GM23338 (cell line): ENCODE measurements at regions not wholly inside any gene's neighbourhood (a gene's known extent, or its start where the extent isn't known, plus 50 kb on each side); places are given as distances from the start of the nearest gene placed in this dataset.

ENCODE experiments used
- ATAC-seq: fragments of 200-7000 bp; cut with Tn5 transposase; 3 replicates; pipeline ENCODE4 v1.9.1; 2020
- DNase-seq: peaks from one replicate; pipeline ENCODE4 v3.0.0-alpha.2; 2015; ENCODE audit warnings: low spot score
- H2AFZ ChIP-seq: fragments of 200-600 bp; sonication (generic); 2 replicates; pipeline ENCODE4 v1.8.0; 2016; ENCODE audit warnings: antibody characterized with exemption, mild to moderate bottlenecking, moderate library complexity
- H3F3A ChIP-seq: fragments of 200-600 bp; sonication (generic); replicated peaks from 2 replicates; pipeline ENCODE4 v1.8.0; 2017; ENCODE audit warnings: antibody characterized with exemption, mixed run types, low read depth
- H3K27ac ChIP-seq: fragments of 200-600 bp; sonication (generic); 2 replicates; pipeline ENCODE4 v1.6.1; 2016; ENCODE audit warnings: low read depth
- H3K27me3 ChIP-seq: fragments of 200-600 bp; sonication (generic); 2 replicates; pipeline ENCODE4 v1.8.0; 2016; ENCODE audit warnings: mild to moderate bottlenecking, mixed run types, moderate library complexity; ENCODE audit not compliant: insufficient read depth
- H3K36me3 ChIP-seq: fragments of 200-600 bp; sonication (generic); 2 replicates; pipeline ENCODE4 v1.8.0; 2016; ENCODE audit warnings: mild to moderate bottlenecking; ENCODE audit not compliant: insufficient read depth
- H3K4me1 ChIP-seq: fragments of 200-600 bp; sonication (generic); 2 replicates; pipeline ENCODE4 v1.8.0; 2016; ENCODE audit warnings: mild to moderate bottlenecking, moderate library complexity; ENCODE audit not compliant: insufficient read depth
- H3K4me2 ChIP-seq: fragments of 200-600 bp; sonication (generic); 2 replicates; pipeline ENCODE4 v1.7.1; 2017; ENCODE audit warnings: mixed run types
- H3K4me3 ChIP-seq: fragments of 200-600 bp; sonication (generic); 2 replicates; pipeline ENCODE4 v1.6.1; 2016; ENCODE audit warnings: mixed run types
- H3K79me2 ChIP-seq: fragments of 200-600 bp; sonication (generic); replicated peaks from 2 replicates; pipeline ENCODE4 v1.8.0; 2017; ENCODE audit warnings: mild to moderate bottlenecking; ENCODE audit not compliant: insufficient read depth
- H3K9me2 ChIP-seq: fragments of 200-600 bp; sonication (generic); 2 replicates; pipeline ENCODE4 v1.8.0; 2017; ENCODE audit not compliant: insufficient read depth
- H4K20me1 ChIP-seq: fragments of 200-600 bp; sonication (generic); replicated peaks from 2 replicates; pipeline ENCODE4 v1.8.0; 2017; ENCODE audit warnings: mild to moderate bottlenecking; ENCODE audit not compliant: insufficient read depth
- H3K27ac Mint-ChIP-seq: 2 replicates; pipeline ENCODE4 v1.8.0; 2020; ENCODE audit warnings: inconsistent platforms, mild to moderate bottlenecking, moderate library complexity, mixed read lengths
- H3K27me3 Mint-ChIP-seq: 3 replicates; pipeline ENCODE4 v1.8.0; 2022; ENCODE audit warnings: low read depth, mild to moderate bottlenecking, moderate library complexity, mixed read lengths, inconsistent platforms; ENCODE audit not compliant: insufficient read depth, poor library complexity
- H3K36me3 Mint-ChIP-seq: 3 replicates; pipeline ENCODE4 v1.8.0; 2021; ENCODE audit warnings: low read depth, mild to moderate bottlenecking, inconsistent platforms, moderate library complexity, mixed read lengths
- H3K4me1 Mint-ChIP-seq: 3 replicates; pipeline ENCODE4 v1.8.0; 2020; ENCODE audit warnings: mild to moderate bottlenecking, inconsistent platforms, mixed read lengths
- H3K4me3 Mint-ChIP-seq: 3 replicates; pipeline ENCODE4 v1.8.0; 2021; ENCODE audit warnings: moderate library complexity, mild to moderate bottlenecking, inconsistent platforms, mixed read lengths
- H3K9me3 Mint-ChIP-seq: 3 replicates; pipeline ENCODE4 v1.8.0; 2020; ENCODE audit warnings: moderate library complexity, mild to moderate bottlenecking, inconsistent platforms, mixed read lengths
- CREB1 ChIP-seq: fragments of 250-450 bp; sonication (Bioruptor Pico); IDR thresholded peaks from 2 replicates; pipeline ENCODE4 v1.5.0; 2020; ENCODE audit warnings: low read depth, mild to moderate bottlenecking, moderate library complexity
- ETS1 ChIP-seq: IDR thresholded peaks from 2 replicates; pipeline ENCODE4 v1.6.1; 2016; ENCODE audit warnings: antibody characterized with exemption
- EZH2 ChIP-seq: fragments of 200-600 bp; sonication (generic); IDR thresholded peaks from one replicate; pipeline ENCODE4 v1.8.0; 2017; ENCODE audit warnings: antibody characterized with exemption, mild to moderate bottlenecking, low read depth; ENCODE audit not compliant: unreplicated experiment
- EZH2phosphoT487 ChIP-seq: fragments of 200-600 bp; sonication (generic); IDR thresholded peaks from one replicate; pipeline ENCODE4 v1.8.1; 2018; ENCODE audit warnings: antibody characterized with exemption; ENCODE audit not compliant: unreplicated experiment
- JUNB ChIP-seq: IDR thresholded peaks from one replicate; pipeline ENCODE4 v1.6.1; 2016; ENCODE audit warnings: antibody characterized with exemption; ENCODE audit not compliant: unreplicated experiment
- NANOG ChIP-seq: IDR thresholded peaks from 2 replicates; pipeline ENCODE4 v1.6.1; 2016; ENCODE audit warnings: antibody characterized with exemption, borderline replicate concordance
- POLR2AphosphoS5 ChIP-seq: IDR thresholded peaks from 2 replicates; pipeline ENCODE4 v1.6.1; 2016; ENCODE audit warnings: antibody characterized with exemption, low read depth
- STAT1 ChIP-seq: IDR thresholded peaks from one replicate; pipeline ENCODE4 v1.6.1; 2016; ENCODE audit warnings: antibody characterized with exemption; ENCODE audit not compliant: unreplicated experiment
- ZNF114 ChIP-seq: fragments of 250-450 bp; sonication (Bioruptor Pico); IDR thresholded peaks from 2 replicates; pipeline ENCODE4 v1.5.0; 2020; ENCODE audit warnings: mild to moderate bottlenecking, moderate library complexity
- ZNF331 ChIP-seq: fragments of 250-450 bp; sonication (Bioruptor Pico); IDR thresholded peaks from 2 replicates; pipeline ENCODE4 v1.5.0; 2020; ENCODE audit warnings: low read depth, mild to moderate bottlenecking, moderate library complexity
- ZNF462 ChIP-seq: fragments of 250-450 bp; sonication (Bioruptor Pico); IDR thresholded peaks from 2 replicates; pipeline ENCODE4 v1.5.0; 2020; ENCODE audit warnings: mild to moderate bottlenecking, moderate library complexity
- TF ChIP-seq, protein P1 (sequence below), 2 experiments: fragments of 200-600 bp in 1 of 2; sonication (generic) in 1 of 2; conservative IDR thresholded peaks; 2 replicates each; pipeline versions ENCODE4 v1.5.1 to v1.6.1; 2016 to 2017; ENCODE audit warnings: antibody characterized with exemption in 2 of 2, low read depth in 2 of 2, mild to moderate bottlenecking in 2 of 2, moderate library complexity in 1 of 2
- TF ChIP-seq, protein P2 (sequence below): IDR thresholded peaks from one replicate; pipeline ENCODE4 v1.6.1; 2018; ENCODE audit warnings: antibody characterized with exemption; ENCODE audit not compliant: unreplicated experiment

GRCh38 chr6:164412566-164412965 lies 896.8 kb downstream of the C6orf118 start:
- peaks cover 5% of the 10 kb centered on the region for H3K9me2 ChIP-seq
- H3K4me3 ChIP-seq, result no peak overlapping the region
- peaks cover 8% of the 10 kb centered on the region; the same call in 1 of the 2 replicates for H3K4me1 ChIP-seq
- H3F3A ChIP-seq, result no peaks in the 10 kb centered on the region
- H3K27ac Mint-ChIP-seq, result no peak overlapping the region
- no peak for TF ChIP-seq EZH2phosphoT487
- TF ChIP-seq ETS1, result no peak
- TF ChIP-seq ZNF462 (CRISPR knock-in tag), result no peak
- no peak for TF ChIP-seq POLR2AphosphoS5
- TF ChIP-seq CREB1 (CRISPR knock-in tag), result no peak
- TF ChIP-seq ZNF331 (CRISPR knock-in tag), result no peak
- TF ChIP-seq, protein P1, sequence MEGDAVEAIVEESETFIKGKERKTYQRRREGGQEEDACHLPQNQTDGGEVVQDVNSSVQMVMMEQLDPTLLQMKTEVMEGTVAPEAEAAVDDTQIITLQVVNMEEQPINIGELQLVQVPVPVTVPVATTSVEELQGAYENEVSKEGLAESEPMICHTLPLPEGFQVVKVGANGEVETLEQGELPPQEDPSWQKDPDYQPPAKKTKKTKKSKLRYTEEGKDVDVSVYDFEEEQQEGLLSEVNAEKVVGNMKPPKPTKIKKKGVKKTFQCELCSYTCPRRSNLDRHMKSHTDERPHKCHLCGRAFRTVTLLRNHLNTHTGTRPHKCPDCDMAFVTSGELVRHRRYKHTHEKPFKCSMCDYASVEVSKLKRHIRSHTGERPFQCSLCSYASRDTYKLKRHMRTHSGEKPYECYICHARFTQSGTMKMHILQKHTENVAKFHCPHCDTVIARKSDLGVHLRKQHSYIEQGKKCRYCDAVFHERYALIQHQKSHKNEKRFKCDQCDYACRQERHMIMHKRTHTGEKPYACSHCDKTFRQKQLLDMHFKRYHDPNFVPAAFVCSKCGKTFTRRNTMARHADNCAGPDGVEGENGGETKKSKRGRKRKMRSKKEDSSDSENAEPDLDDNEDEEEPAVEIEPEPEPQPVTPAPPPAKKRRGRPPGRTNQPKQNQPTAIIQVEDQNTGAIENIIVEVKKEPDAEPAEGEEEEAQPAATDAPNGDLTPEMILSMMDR (conservative IDR thresholded peaks at IDR 0.05; ENCODE audit: low read depth in 2 of 2), result no peak
- TF ChIP-seq NANOG, result no peak
- TF ChIP-seq STAT1, result no peak
- no peak for TF ChIP-seq ZNF114 (CRISPR knock-in tag)
- TF ChIP-seq, protein P2, sequence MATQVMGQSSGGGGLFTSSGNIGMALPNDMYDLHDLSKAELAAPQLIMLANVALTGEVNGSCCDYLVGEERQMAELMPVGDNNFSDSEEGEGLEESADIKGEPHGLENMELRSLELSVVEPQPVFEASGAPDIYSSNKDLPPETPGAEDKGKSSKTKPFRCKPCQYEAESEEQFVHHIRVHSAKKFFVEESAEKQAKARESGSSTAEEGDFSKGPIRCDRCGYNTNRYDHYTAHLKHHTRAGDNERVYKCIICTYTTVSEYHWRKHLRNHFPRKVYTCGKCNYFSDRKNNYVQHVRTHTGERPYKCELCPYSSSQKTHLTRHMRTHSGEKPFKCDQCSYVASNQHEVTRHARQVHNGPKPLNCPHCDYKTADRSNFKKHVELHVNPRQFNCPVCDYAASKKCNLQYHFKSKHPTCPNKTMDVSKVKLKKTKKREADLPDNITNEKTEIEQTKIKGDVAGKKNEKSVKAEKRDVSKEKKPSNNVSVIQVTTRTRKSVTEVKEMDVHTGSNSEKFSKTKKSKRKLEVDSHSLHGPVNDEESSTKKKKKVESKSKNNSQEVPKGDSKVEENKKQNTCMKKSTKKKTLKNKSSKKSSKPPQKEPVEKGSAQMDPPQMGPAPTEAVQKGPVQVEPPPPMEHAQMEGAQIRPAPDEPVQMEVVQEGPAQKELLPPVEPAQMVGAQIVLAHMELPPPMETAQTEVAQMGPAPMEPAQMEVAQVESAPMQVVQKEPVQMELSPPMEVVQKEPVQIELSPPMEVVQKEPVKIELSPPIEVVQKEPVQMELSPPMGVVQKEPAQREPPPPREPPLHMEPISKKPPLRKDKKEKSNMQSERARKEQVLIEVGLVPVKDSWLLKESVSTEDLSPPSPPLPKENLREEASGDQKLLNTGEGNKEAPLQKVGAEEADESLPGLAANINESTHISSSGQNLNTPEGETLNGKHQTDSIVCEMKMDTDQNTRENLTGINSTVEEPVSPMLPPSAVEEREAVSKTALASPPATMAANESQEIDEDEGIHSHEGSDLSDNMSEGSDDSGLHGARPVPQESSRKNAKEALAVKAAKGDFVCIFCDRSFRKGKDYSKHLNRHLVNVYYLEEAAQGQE, result no peak
- no peak for TF ChIP-seq JUNB
- TF ChIP-seq EZH2, result no peak
- ATAC-seq (no peak), DNase-seq (no peak)
- H4K20me1 ChIP-seq, result no peaks in the 10 kb centered on the region
- H3K4me2 ChIP-seq, result no peak overlapping the region
- H3K27ac ChIP-seq, result no peak overlapping the region
- no peak overlapping the region for H3K4me3 Mint-ChIP-seq
- peaks cover 4% of the 10 kb centered on the region for H3K27me3 Mint-ChIP-seq
- no peaks in the 10 kb centered on the region for H3K36me3 ChIP-seq
- H3K79me2 ChIP-seq, result no peaks in the 10 kb centered on the region
- H2AFZ ChIP-seq, result no peak overlapping the region
- no peaks in the 10 kb centered on the region for H3K36me3 Mint-ChIP-seq
- no peaks in the 10 kb centered on the region for H3K27me3 ChIP-seq
- peaks cover 20% of the 10 kb centered on the region for H3K4me1 Mint-ChIP-seq
- no peaks in the 10 kb centered on the region for H3K9me3 Mint-ChIP-seq
